ENCODE measurements at regions not wholly inside any gene's neighbourhood (a gene's known extent, or its start where the extent isn't known, plus 50 kb on each side); places are given as distances from the start of the nearest gene placed in this dataset.
"Not testable (repeated sequence)": the region's sequence is repeated elsewhere in the genome, so short reads cannot be mapped to it uniquely, and the experiment has no call there.

- H3K27me3 ChIP-seq (ENCODE audit: insufficient read depth in 3 of 3, low read length in 2 of 3), result no peaks in the 10 kb centered on the region
- TF ChIP-seq CTCF (IDR thresholded peaks at IDR 0.05), result no peak
- no peaks in the 10 kb centered on the region for H3K9me3 ChIP-seq
- no peak overlapping the region for H3K4me3 ChIP-seq
- DNase-seq (no peak), ATAC-seq (no peak)
- no peaks in the 10 kb centered on the region for H3K36me3 ChIP-seq (ENCODE audit: insufficient read depth in 1 of 2, low read depth in 1 of 2)
- no peak overlapping the region for H3K27ac ChIP-seq
- WGBS, 3 donors, result 89 to 96% (median 93%) methylated on average over 4 of the region's 4 CpGs
- intact Hi-C loops (cut with DNase I), result no loop called here
- H3K4me1 ChIP-seq, result no peaks in the 10 kb centered on the region
Measured at GRCh38 chr9:13804532-13804931, 509.4 kb downstream of the NFIB start.

DNA sequence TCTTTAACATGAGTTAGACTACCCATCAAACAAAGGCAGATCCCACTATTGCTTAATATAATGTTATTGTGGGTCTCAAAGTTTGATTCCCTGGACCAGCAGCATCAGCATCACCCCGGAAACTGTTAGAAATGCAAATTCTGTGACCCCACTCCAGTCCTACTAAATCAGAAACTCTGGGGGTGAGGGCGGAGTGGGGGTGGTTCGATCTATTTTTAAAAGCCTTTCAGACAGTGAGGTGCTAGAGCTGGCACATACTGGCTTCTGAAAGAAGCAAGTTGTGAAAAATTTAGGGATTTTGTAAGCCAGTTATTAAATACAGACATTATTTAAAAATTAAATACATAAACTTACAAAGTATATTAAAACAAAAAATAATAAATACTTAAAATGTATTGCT lies 513.2 kb downstream of the NFIB start:
- Histone ChIP-seq H3K4me3 (no peak overlapping the region), H3K27ac (no peak overlapping the region), H3K27me3 (ENCODE audit: insufficient read depth in 3 of 3, low read length in 2 of 3) (no peaks in the 10 kb centered on the region), H3K4me1 (no peaks in the 10 kb centered on the region), H3K36me3 (ENCODE audit: insufficient read depth in 1 of 2, low read depth in 1 of 2) (no peaks in the 10 kb centered on the region), H3K9me3 (no peaks in the 10 kb centered on the region)
- TF ChIP-seq CTCF (IDR thresholded peaks at IDR 0.05), result no peak
- ATAC-seq (no peak), DNase-seq (no peak)
- 80 to 95% (median 93%) methylated on average over 3 of the region's 3 CpGs for WGBS, 3 donors
- intact Hi-C loops (cut with DNase I), result no loop called here

DNA sequence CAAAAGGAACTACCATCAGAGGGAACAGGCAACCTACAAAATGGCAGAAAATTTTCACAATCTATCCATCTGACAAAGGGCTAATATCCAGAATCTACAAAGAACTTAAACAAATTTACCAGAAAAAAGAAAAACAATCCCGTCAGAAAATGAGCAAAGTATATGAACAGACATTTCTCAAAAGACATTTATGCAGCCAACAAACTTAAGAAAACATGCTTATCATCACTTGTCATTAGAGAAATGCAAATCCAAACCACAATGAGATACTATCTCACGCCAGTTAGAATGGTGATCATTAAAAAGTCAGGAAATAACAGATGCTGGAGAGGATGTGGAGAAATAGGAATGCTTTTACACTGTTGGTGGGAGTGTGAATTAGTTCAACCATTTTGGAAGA lies 516.2 kb downstream of the NFIB start:
- WGBS, 3 donors, result 93 to 98% (median 96%) methylated on average over 2 of the region's 2 CpGs
- H3K4me3 ChIP-seq; intact Hi-C loops (cut with DNase I); H3K36me3 ChIP-seq (ENCODE audit: insufficient read depth in 1 of 2, low read depth in 1 of 2); H3K27me3 ChIP-seq (ENCODE audit: insufficient read depth in 3 of 3, low read length in 2 of 3); H3K27ac ChIP-seq; ATAC-seq; DNase-seq; H3K9me3 ChIP-seq; H3K4me1 ChIP-seq: not testable (repeated sequence)

GRCh38 chr9:13791816-13792215 lies 512.3 kb upstream of the MPDZ start:
- no peaks in the 10 kb centered on the region for H3K36me3 ChIP-seq (ENCODE audit: insufficient read depth in 1 of 2, low read depth in 1 of 2)
- WGBS, 3 donors, result 88 to 95% (median 91%) methylated on average over 4 of the region's 4 CpGs
- no peak for ATAC-seq
- no peaks in the 10 kb centered on the region for H3K9me3 ChIP-seq
- no peak for TF ChIP-seq CTCF (IDR thresholded peaks at IDR 0.05)
- no peak overlapping the region for H3K27ac ChIP-seq
- no peak for DNase-seq
- no peak overlapping the region for H3K4me3 ChIP-seq
- H3K4me1 ChIP-seq, result peaks cover 7% of the 10 kb centered on the region
- no peaks in the 10 kb centered on the region for H3K27me3 ChIP-seq (ENCODE audit: insufficient read depth in 3 of 3, low read length in 2 of 3)
- intact Hi-C loops (cut with DNase I), result no loop called here

DNA sequence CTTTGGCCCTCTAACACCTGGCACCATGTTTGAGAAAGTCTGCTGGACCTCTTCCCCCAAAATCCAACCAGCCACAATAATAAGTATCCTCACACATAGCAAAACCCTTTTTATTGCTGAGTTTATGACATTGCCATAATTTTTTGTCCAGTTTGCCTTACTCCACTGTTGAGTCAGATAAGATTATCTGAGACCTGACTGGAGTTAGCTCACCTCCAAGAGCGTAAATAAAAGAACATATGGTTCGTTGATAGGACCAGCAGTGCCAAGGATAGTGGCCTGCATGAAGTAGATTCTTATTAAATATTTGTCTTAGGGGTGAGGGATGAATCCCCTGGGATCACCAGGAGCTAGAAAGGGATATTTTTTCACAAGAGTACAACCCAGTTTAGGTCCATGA lies 510.6 kb upstream of the MPDZ start:
- peaks cover 7% of the 10 kb centered on the region for H3K4me1 ChIP-seq
- DNase-seq, result no peak
- ATAC-seq, result no peak
- TF ChIP-seq CTCF (IDR thresholded peaks at IDR 0.05), result no peak
- H3K9me3 ChIP-seq, result no peaks in the 10 kb centered on the region
- H3K27me3 ChIP-seq (ENCODE audit: insufficient read depth in 3 of 3, low read length in 2 of 3), result no peaks in the 10 kb centered on the region
- no peak overlapping the region for H3K4me3 ChIP-seq
- no peaks in the 10 kb centered on the region for H3K36me3 ChIP-seq (ENCODE audit: insufficient read depth in 1 of 2, low read depth in 1 of 2)
- intact Hi-C loops (cut with DNase I), result no loop called here
- WGBS, 3 donors, result 90 to 93% (median 91%) methylated on average over 2 of the region's 2 CpGs
- H3K27ac ChIP-seq, result no peak overlapping the region
